Kidney (tissue), 13 donors: ENCODE measurements at regions not wholly inside any gene's neighbourhood (a gene's known extent, or its start where the extent isn't known, plus 50 kb on each side); places are given as distances from the start of the nearest gene placed in this dataset.

Experiments
- DNase-seq, 5 donors: peaks; one replicate each; pipeline ENCODE4 v3.0.0-alpha.2; 2013 to 2020
- FAIRE-seq: peaks from 2 replicates; lab custom pipeline; 2012; peaks lifted over from hg19 to GRCh38; lab: Jason Lieb, UNC
- H3K27ac ChIP-seq, 2 donors: one replicate each; pipeline ENCODE4 v1.7.0; 2013; ENCODE audit warnings: low read depth in 2 of 2, low read length in 2 of 2, inconsistent platforms in 1 of 2
- H3K27me3 ChIP-seq: one replicate; pipeline ENCODE4 v1.7.1; 2013; ENCODE audit warnings: low read length, inconsistent platforms; ENCODE audit not compliant: control insufficient read depth, insufficient read depth
- H3K36me3 ChIP-seq, 3 donors: one replicate each; pipeline versions ENCODE4 v1.7.0 to v1.7.1; 2013; ENCODE audit warnings: low read length in 3 of 3, control low read depth in 1 of 3, inconsistent platforms in 1 of 3; ENCODE audit not compliant: insufficient read depth in 3 of 3, control insufficient read depth in 2 of 3
- H3K4me1 ChIP-seq, 3 donors: one replicate each; pipeline versions ENCODE4 v1.7.0 to v1.7.1; 2013; ENCODE audit warnings: low read length in 3 of 3, inconsistent platforms in 1 of 3, low read depth in 1 of 3; ENCODE audit not compliant: control insufficient read depth in 2 of 3, insufficient read depth in 2 of 3
- H3K4me3 ChIP-seq, 3 donors: one replicate each; pipeline versions ENCODE4 v1.7.0 to v1.8.1; 2013; ENCODE audit warnings: low read length in 3 of 3, control low read depth in 1 of 3, inconsistent platforms in 1 of 3
- H3K9ac ChIP-seq, 3 donors: one replicate each; pipeline versions ENCODE4 v1.7.0 to v1.7.1; 2013; ENCODE audit warnings: low read length in 3 of 3, control low read depth in 1 of 3, inconsistent platforms in 1 of 3
- H3K9me3 ChIP-seq, 3 donors: one replicate each; pipeline versions ENCODE4 v1.7.0 to v1.7.1; 2013; ENCODE audit warnings: low read length in 3 of 3, control low read depth in 1 of 3, inconsistent platforms in 1 of 3; ENCODE audit not compliant: control insufficient read depth in 2 of 3, insufficient read depth in 1 of 3
- intact Hi-C: fragments of 100-400 bp; cut with DNase I; formaldehyde crosslinking; loops from one replicate; pipeline ENCODE4 v1.11.1; 2022
- TF ChIP-seq, protein P1 (sequence below): IDR thresholded peaks from 3 replicates; pipeline ENCODE4 v1.5.1; 2012; ENCODE audit warnings: mild to moderate bottlenecking, moderate library complexity, borderline replicate concordance; ENCODE audit not compliant: insufficient read depth; ENCODE audit errors: extremely low read depth
- donor health status: control.
- donor health status: control.
- donor health status: control.
- donor health status: control.
- donor health status: control.
- donor health status: DM: yes; HTN: yes; CAD: no.
- donor health status: Normal renal cell carcinoma (clear cell type).

- intact Hi-C loops = no loop called here
- Histone ChIP-seq H3K4me3 (no peak overlapping the region), H3K27me3 (no peaks in the 10 kb centered on the region), H3K9ac (no peak overlapping the region), H3K4me1 (no peaks in the 10 kb centered on the region), H3K27ac (no peak overlapping the region), H3K9me3 (no peaks in the 10 kb centered on the region), H3K36me3 (no peaks in the 10 kb centered on the region)
- DNase-seq (no peak), FAIRE-seq (no peak)
- TF ChIP-seq, protein P1, sequence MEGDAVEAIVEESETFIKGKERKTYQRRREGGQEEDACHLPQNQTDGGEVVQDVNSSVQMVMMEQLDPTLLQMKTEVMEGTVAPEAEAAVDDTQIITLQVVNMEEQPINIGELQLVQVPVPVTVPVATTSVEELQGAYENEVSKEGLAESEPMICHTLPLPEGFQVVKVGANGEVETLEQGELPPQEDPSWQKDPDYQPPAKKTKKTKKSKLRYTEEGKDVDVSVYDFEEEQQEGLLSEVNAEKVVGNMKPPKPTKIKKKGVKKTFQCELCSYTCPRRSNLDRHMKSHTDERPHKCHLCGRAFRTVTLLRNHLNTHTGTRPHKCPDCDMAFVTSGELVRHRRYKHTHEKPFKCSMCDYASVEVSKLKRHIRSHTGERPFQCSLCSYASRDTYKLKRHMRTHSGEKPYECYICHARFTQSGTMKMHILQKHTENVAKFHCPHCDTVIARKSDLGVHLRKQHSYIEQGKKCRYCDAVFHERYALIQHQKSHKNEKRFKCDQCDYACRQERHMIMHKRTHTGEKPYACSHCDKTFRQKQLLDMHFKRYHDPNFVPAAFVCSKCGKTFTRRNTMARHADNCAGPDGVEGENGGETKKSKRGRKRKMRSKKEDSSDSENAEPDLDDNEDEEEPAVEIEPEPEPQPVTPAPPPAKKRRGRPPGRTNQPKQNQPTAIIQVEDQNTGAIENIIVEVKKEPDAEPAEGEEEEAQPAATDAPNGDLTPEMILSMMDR = no peak
Observed at GRCh38 chr10:131666091-131666490, 234.7 kb upstream of the PPP2R2D start.

- DNase-seq (peak in 1 of 5 donors; percentile 14), FAIRE-seq (no peak)
- H3K27me3 ChIP-seq = no peaks in the 10 kb centered on the region
- no peak overlapping the region for H3K27ac ChIP-seq
- intact Hi-C loops = no loop called here
- no peak overlapping the region for H3K4me3 ChIP-seq
- TF ChIP-seq, protein P1 = no peak
- H3K36me3 ChIP-seq = no peaks in the 10 kb centered on the region
- no peaks in the 10 kb centered on the region for H3K4me1 ChIP-seq
- no peak overlapping the region for H3K9ac ChIP-seq
- H3K9me3 ChIP-seq = peaks cover 0 to 4% (median 0%) of the 10 kb centered on the region in 3 donors
Observed at GRCh38 chr10:131667047-131667446, 233.8 kb upstream of the PPP2R2D start.

GRCh38 chr10:131667561-131667960, 233.2 kb upstream of the PPP2R2D start:
- Histone ChIP-seq H3K9me3 (peaks cover 0 to 7% (median 0%) of the 10 kb centered on the region in 3 donors), H3K27me3 (no peaks in the 10 kb centered on the region), H3K4me1 (no peaks in the 10 kb centered on the region), H3K9ac (no peak overlapping the region), H3K27ac (no peak overlapping the region), H3K4me3 (no peak overlapping the region), H3K36me3 (no peaks in the 10 kb centered on the region)
- FAIRE-seq (no peak), DNase-seq (peak in 1 of 5 donors; percentile 18)
- TF ChIP-seq, protein P1 = no peak
- intact Hi-C loops = no loop called here

- TF ChIP-seq, protein P1 = no peak
- intact Hi-C loops = no loop called here
- DNase-seq = no peak
- Histone ChIP-seq H3K4me3 (no peak overlapping the region), H3K27me3 (no peaks in the 10 kb centered on the region), H3K9ac (no peak overlapping the region), H3K36me3 (no peaks in the 10 kb centered on the region), H3K4me1 (no peaks in the 10 kb centered on the region), H3K9me3 (peaks cover 0 to 11% (median 0%) of the 10 kb centered on the region in 3 donors), H3K27ac (no peak overlapping the region)
- FAIRE-seq = no peak
Observed at GRCh38 chr10:131668903-131669302, 231.9 kb upstream of the PPP2R2D start.
